ENCODE measurements at regions not wholly inside any gene's neighbourhood (a gene's known extent, or its start where the extent isn't known, plus 50 kb on each side); places are given as distances from the start of the nearest gene placed in this dataset.

- no peak for TF ChIP-seq CTCF (IDR thresholded peaks at IDR 0.05; ENCODE audit: low read depth, low read length, missing control alignments)
- H3K4me3 ChIP-seq (ENCODE audit: low read depth, low read length), result no peak overlapping the region
- no peak for DNase-seq (ENCODE audit: low read depth)
Measured at GRCh38 chrX:129238011-129238410, 285.3 kb downstream of the SMARCA1 start.

- H3K4me3 ChIP-seq (ENCODE audit: low read depth, low read length), result no peak overlapping the region
- DNase-seq (ENCODE audit: low read depth), result no peak
- no peak for TF ChIP-seq CTCF (IDR thresholded peaks at IDR 0.05; ENCODE audit: low read depth, low read length, missing control alignments)
Measured at GRCh38 chrX:129235903-129236302, 287.4 kb downstream of the SMARCA1 start.

- TF ChIP-seq CTCF (IDR thresholded peaks at IDR 0.05; ENCODE audit: low read depth, low read length, missing control alignments), result no peak
- no peak for DNase-seq (ENCODE audit: low read depth)
Measured at GRCh38 chrX:129233786-129234185, 289.5 kb downstream of the SMARCA1 start.

GRCh38 chrX:129230850-129231512 is 292.3 kb downstream of the SMARCA1 start:
- DNase-seq (ENCODE audit: low read depth), result no peak
- no peak for TF ChIP-seq CTCF (IDR thresholded peaks at IDR 0.05; ENCODE audit: low read depth, low read length, missing control alignments)

More at GRCh38 chrX:129233786-129234185, 289.5 kb downstream of the SMARCA1 start:
- no peak overlapping the region for H3K4me3 ChIP-seq (ENCODE audit: low read depth, low read length)

GRCh38 chrX:129230168-129230567 is 293.1 kb downstream of the SMARCA1 start:
- DNase-seq (ENCODE audit: low read depth), result no peak
- TF ChIP-seq CTCF (IDR thresholded peaks at IDR 0.05; ENCODE audit: low read depth, low read length, missing control alignments), result no peak
- H3K4me3 ChIP-seq (ENCODE audit: low read depth, low read length), result no peak overlapping the region

More at GRCh38 chrX:129230850-129231512, 292.3 kb downstream of the SMARCA1 start:
- no peak overlapping the region for H3K4me3 ChIP-seq (ENCODE audit: low read depth, low read length)

GRCh38 chrX:129227366-129227765 is 295.9 kb downstream of the SMARCA1 start:
- no peak for TF ChIP-seq CTCF (IDR thresholded peaks at IDR 0.05; ENCODE audit: low read depth, low read length, missing control alignments)
- H3K4me3 ChIP-seq (ENCODE audit: low read depth, low read length), result no peak overlapping the region
- no peak for DNase-seq (ENCODE audit: low read depth)

- no peak overlapping the region for H3K4me3 ChIP-seq (ENCODE audit: low read depth, low read length)
- TF ChIP-seq CTCF (IDR thresholded peaks at IDR 0.05; ENCODE audit: low read depth, low read length, missing control alignments), result no peak
- DNase-seq (ENCODE audit: low read depth), result no peak
Measured at GRCh38 chrX:129193357-129193756, 329.9 kb downstream of the SMARCA1 start.

All from GM12864 (cell line).